KMS-11 (cell line): ENCODE measurements at regions not wholly inside any gene's neighbourhood (a gene's known extent, or its start where the extent isn't known, plus 50 kb on each side); places are given as distances from the start of the nearest gene placed in this dataset.

Source experiments
- H2AFZ ChIP-seq: fragments of 200-600 bp; sonication (generic); 2 replicates; pipeline ENCODE4 v1.6.1; 2016; ENCODE audit warnings: antibody characterized with exemption, mixed run types, low read depth
- H3K27ac ChIP-seq: fragments of 200-600 bp; sonication (generic); 2 replicates; pipeline ENCODE4 v1.6.1; 2016; ENCODE audit warnings: mild to moderate bottlenecking, mixed run types
- H3K27me3 ChIP-seq: fragments of 200-600 bp; sonication (generic); 2 replicates; pipeline ENCODE4 v1.6.1; 2017; ENCODE audit warnings: mild to moderate bottlenecking, low read depth, mixed run types, moderate library complexity; ENCODE audit not compliant: insufficient read depth
- H3K36me3 ChIP-seq: fragments of 200-600 bp; sonication (generic); 2 replicates; pipeline ENCODE4 v1.6.1; 2017; ENCODE audit warnings: mild to moderate bottlenecking, mixed run types; ENCODE audit not compliant: insufficient read depth
- H3K4me1 ChIP-seq: fragments of 200-600 bp; sonication (generic); 2 replicates; pipeline ENCODE4 v1.6.1; 2016; ENCODE audit warnings: mild to moderate bottlenecking, low read depth, mixed run types; ENCODE audit not compliant: poor library complexity, severe bottlenecking
- H3K4me2 ChIP-seq: fragments of 200-600 bp; sonication (generic); 2 replicates; pipeline ENCODE4 v1.7.0; 2016; ENCODE audit warnings: mild to moderate bottlenecking, mixed run types
- H3K4me3 ChIP-seq: fragments of 200-600 bp; sonication (generic); IDR thresholded peaks from 2 replicates; pipeline ENCODE4 v1.6.1; 2017; ENCODE audit warnings: low read depth, low read length, mixed read lengths; ENCODE audit not compliant: insufficient read depth
- H3K79me2 ChIP-seq: fragments of 200-600 bp; sonication (generic); 2 replicates; pipeline ENCODE4 v1.6.1; 2016; ENCODE audit warnings: low read depth, mixed run types; ENCODE audit not compliant: insufficient read depth
- H3K9ac ChIP-seq: fragments of 200-600 bp; sonication (generic); 2 replicates; pipeline ENCODE4 v1.6.1; 2016; ENCODE audit warnings: mild to moderate bottlenecking, mixed run types
- H4K20me1 ChIP-seq: fragments of 200-600 bp; sonication (generic); 2 replicates; pipeline ENCODE4 v1.6.1; 2016; ENCODE audit warnings: mild to moderate bottlenecking, mixed run types; ENCODE audit not compliant: insufficient read depth
- TF ChIP-seq, protein P1 (sequence below): fragments of 200-600 bp; sonication (generic); conservative IDR thresholded peaks from 2 replicates; pipeline ENCODE4 v1.6.1; 2017; ENCODE audit warnings: low read depth, mild to moderate bottlenecking, antibody characterized with exemption, low read length, moderate library complexity, mixed read lengths

DNA sequence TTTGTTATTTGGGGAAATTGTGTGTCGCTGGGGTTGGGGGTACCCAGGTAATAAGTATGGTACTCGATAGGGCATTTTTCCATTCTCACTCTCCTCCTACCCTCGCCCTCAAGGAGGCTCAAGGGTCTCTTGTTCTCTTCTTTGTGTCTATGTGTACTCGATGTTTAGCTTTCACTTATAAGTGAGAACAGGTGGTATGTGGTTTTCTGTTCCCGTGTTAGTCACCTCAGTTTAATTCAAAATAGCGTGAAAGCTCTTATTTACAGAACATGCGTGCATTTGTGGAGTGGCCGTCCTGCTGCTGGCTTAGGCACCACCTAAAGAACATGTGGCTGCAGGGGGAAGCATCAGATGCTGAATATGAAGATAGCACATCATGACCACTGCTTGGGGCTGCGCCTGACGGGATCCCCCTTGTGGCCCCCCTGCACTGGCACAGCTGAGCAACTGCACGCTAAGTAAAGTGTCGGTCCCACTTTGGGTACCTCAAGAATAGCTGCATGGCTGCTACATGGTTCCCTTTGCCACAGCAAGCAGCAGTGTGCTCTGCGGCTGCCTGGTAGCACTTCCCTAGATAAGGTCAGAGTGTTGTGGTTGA, 569.0 kb downstream of the DCDC2C start:
- Histone ChIP-seq H4K20me1 (no peaks in the 10 kb centered on the region), H3K36me3 (no peaks in the 10 kb centered on the region), H3K4me1 (no peaks in the 10 kb centered on the region), H3K4me3 (no peak overlapping the region), H3K79me2 (no peaks in the 10 kb centered on the region), H3K27ac (no peak overlapping the region), H3K27me3 (no peaks in the 10 kb centered on the region), H3K4me2 (no peak overlapping the region), H3K9ac (no peak overlapping the region), H2AFZ (no peak overlapping the region)
- TF ChIP-seq, protein P1, sequence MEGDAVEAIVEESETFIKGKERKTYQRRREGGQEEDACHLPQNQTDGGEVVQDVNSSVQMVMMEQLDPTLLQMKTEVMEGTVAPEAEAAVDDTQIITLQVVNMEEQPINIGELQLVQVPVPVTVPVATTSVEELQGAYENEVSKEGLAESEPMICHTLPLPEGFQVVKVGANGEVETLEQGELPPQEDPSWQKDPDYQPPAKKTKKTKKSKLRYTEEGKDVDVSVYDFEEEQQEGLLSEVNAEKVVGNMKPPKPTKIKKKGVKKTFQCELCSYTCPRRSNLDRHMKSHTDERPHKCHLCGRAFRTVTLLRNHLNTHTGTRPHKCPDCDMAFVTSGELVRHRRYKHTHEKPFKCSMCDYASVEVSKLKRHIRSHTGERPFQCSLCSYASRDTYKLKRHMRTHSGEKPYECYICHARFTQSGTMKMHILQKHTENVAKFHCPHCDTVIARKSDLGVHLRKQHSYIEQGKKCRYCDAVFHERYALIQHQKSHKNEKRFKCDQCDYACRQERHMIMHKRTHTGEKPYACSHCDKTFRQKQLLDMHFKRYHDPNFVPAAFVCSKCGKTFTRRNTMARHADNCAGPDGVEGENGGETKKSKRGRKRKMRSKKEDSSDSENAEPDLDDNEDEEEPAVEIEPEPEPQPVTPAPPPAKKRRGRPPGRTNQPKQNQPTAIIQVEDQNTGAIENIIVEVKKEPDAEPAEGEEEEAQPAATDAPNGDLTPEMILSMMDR = no peak

DNA sequence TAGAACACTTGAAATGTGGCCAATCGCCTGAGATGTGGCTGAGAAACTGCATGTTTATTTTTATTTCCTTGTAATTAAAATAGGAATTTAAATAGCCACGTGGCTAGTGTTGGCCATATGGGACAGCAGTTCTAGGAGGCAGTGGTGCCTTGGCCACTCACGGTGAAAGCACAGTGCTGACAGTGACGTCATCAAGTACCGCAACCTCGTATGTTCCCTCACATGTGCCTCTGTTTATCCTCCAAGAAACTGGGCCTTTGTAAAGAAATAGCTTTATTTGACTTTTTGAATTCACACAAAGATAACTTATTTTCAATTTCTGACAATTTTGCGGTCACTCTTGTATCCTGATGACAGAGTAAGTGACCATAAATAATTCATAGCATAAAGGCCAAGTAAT, 575.0 kb downstream of the DCDC2C start:
- no peak overlapping the region for H3K4me2 ChIP-seq
- H4K20me1 ChIP-seq = no peaks in the 10 kb centered on the region
- H3K36me3 ChIP-seq = no peaks in the 10 kb centered on the region
- no peaks in the 10 kb centered on the region for H3K79me2 ChIP-seq
- H2AFZ ChIP-seq = no peak overlapping the region
- TF ChIP-seq, protein P1 = no peak
- no peak overlapping the region for H3K9ac ChIP-seq
- no peak overlapping the region for H3K27ac ChIP-seq
- H3K4me1 ChIP-seq = no peaks in the 10 kb centered on the region
- no peaks in the 10 kb centered on the region for H3K27me3 ChIP-seq
- H3K4me3 ChIP-seq = no peak overlapping the region

DNA sequence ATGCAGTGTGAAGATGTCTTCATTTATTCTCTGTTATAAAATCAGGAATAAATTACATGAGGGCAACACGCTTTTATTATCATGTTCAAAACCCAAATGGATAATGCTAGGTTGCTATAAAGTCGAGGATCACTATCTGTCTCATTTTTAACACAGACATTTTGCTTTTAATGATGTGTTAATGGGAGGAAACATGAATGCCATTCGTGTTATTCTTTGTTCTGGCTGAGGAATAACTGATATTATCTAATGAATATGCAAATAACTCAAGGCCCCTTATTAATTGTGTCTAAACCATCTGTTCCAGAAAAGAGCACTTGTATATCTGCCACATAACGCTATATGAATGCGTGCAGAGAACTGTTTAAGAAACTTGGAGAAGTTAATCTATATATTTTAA, 576.1 kb downstream of the DCDC2C start:
- Histone ChIP-seq H2AFZ (no peak overlapping the region), H3K79me2 (no peaks in the 10 kb centered on the region), H4K20me1 (no peaks in the 10 kb centered on the region), H3K9ac (no peak overlapping the region), H3K36me3 (no peaks in the 10 kb centered on the region), H3K4me3 (no peak overlapping the region), H3K4me1 (no peaks in the 10 kb centered on the region), H3K27me3 (no peaks in the 10 kb centered on the region), H3K4me2 (no peak overlapping the region), H3K27ac (no peak overlapping the region)
- TF ChIP-seq, protein P1 = no peak

DNA sequence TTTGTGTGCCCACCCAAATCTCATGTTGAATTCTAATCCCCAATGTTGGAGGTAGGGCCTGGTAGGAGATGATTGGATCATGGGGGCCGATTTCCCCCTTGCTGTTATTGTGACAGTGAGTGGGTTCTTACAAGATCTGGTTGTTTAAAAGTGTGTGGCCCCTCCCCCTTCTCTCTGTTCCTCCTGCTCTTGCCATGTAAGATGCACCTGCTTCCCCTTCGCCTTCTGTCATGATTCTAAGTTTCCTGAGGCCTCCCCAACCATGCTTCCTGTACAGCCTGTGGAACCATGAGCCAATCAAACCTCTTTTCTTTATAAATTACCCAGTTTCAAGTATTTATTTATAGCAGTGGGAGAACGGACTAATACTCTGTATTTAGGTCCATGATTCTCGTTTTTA, 588.1 kb downstream of the DCDC2C start:
- H3K4me1 ChIP-seq = no peaks in the 10 kb centered on the region
- no peak overlapping the region for H3K9ac ChIP-seq
- H4K20me1 ChIP-seq = no peaks in the 10 kb centered on the region
- H3K79me2 ChIP-seq = no peaks in the 10 kb centered on the region
- no peak overlapping the region for H3K4me3 ChIP-seq
- H3K27ac ChIP-seq = no peak overlapping the region
- no peak overlapping the region for H3K4me2 ChIP-seq
- H3K27me3 ChIP-seq = no peaks in the 10 kb centered on the region
- TF ChIP-seq, protein P1 = no peak
- no peaks in the 10 kb centered on the region for H3K36me3 ChIP-seq
- H2AFZ ChIP-seq = no peak overlapping the region
